Left lung (tissue), 4 donors: ENCODE measurements at regions not wholly inside any gene's neighbourhood (a gene's known extent, or its start where the extent isn't known, plus 50 kb on each side); places are given as distances from the start of the nearest gene placed in this dataset.
A peak's percentile ranks its signal among the peaks of the same experiment; 100 is the strongest.

Source experiments
- ATAC-seq: fragments of 200-7000 bp; cut with Tn5 transposase; one replicate; pipeline ENCODE4 v1.9.1; 2020; ENCODE audit warnings: moderate library complexity
- DNase-seq, 4 donors: peaks; one replicate each; pipeline ENCODE4 v3.0.0-alpha.2; 2013 to 2020
- H3K27ac ChIP-seq, 2 donors: fragments of 200-600 bp; sonication (generic) in 1 of 2; one replicate each; pipeline versions ENCODE4 v1.5.0 to v1.8.0; 2020 to 2021
- H3K27me3 ChIP-seq, 2 donors: fragments of 200-600 bp; sonication (generic) in 1 of 2; one replicate each; pipeline versions ENCODE4 v1.5.0 to v1.8.0; 2020 to 2021
- H3K36me3 ChIP-seq, 2 donors: fragments of 200-600 bp; sonication (generic) in 1 of 2; one replicate each; pipeline versions ENCODE4 v1.5.0 to v1.8.0; 2020 to 2021
- H3K4me1 ChIP-seq, 2 donors: fragments of 200-600 bp; one replicate each; pipeline ENCODE4 v1.8.0; 2021
- H3K4me3 ChIP-seq, 2 donors: fragments of 200-600 bp; sonication (generic) in 1 of 2; one replicate each; pipeline versions ENCODE4 v1.5.0 to v1.8.0; 2020 to 2021; ENCODE audit warnings: mild to moderate bottlenecking in 1 of 2
- H3K9me3 ChIP-seq, 2 donors: fragments of 200-600 bp; sonication (generic) in 1 of 2; one replicate each; pipeline versions ENCODE4 v1.5.0 to v1.8.0; 2020 to 2021
- intact Hi-C, 2 donors: fragments of 100-400 bp; cut with DNase I; formaldehyde crosslinking; loops; one replicate each; pipeline versions ENCODE4 v1.11.2 to v1.14.2; 2022
- TF ChIP-seq, protein P1 (sequence below), 2 donors: fragments of 200-600 bp; sonication (generic) in 1 of 2; IDR thresholded peaks; one replicate each; pipeline versions ENCODE4 v1.5.0 to v1.8.0; 2021; ENCODE audit warnings: antibody characterized with exemption in 2 of 2
- donor health status: DM: no; HTN: yes; CAD: no.
- donor health status: DM: no; HTN: no; CAD: no.

DNA sequence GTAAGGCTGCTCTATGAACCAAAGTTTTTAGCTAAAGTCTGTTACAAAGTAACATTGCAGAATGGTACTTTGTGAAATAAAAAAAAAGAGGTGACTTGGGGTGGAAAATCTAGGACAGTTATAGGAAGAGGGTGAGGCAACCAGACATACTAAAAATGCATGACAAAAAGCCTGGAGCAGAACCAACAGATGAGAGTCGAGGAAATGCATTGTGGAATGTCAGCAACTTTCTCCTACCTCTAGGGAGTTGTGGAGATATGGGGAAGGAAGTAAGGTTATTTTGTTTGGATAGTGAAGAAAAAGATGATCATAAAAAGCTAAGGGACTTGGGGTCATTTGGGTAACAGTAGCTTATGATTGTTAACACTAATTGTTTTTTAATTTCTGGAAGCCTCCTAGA, 295.6 kb downstream of the S1PR1 start:
- TF ChIP-seq, protein P1, sequence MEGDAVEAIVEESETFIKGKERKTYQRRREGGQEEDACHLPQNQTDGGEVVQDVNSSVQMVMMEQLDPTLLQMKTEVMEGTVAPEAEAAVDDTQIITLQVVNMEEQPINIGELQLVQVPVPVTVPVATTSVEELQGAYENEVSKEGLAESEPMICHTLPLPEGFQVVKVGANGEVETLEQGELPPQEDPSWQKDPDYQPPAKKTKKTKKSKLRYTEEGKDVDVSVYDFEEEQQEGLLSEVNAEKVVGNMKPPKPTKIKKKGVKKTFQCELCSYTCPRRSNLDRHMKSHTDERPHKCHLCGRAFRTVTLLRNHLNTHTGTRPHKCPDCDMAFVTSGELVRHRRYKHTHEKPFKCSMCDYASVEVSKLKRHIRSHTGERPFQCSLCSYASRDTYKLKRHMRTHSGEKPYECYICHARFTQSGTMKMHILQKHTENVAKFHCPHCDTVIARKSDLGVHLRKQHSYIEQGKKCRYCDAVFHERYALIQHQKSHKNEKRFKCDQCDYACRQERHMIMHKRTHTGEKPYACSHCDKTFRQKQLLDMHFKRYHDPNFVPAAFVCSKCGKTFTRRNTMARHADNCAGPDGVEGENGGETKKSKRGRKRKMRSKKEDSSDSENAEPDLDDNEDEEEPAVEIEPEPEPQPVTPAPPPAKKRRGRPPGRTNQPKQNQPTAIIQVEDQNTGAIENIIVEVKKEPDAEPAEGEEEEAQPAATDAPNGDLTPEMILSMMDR (IDR thresholded peaks at IDR 0.05): no peak
- intact Hi-C loops: no loop called here
- Histone ChIP-seq H3K27me3 (no peaks in the 10 kb centered on the region), H3K36me3 (no peaks in the 10 kb centered on the region), H3K4me3 (no peak overlapping the region), H3K9me3 (no peaks in the 10 kb centered on the region), H3K27ac (no peak overlapping the region), H3K4me1 (no peaks in the 10 kb centered on the region)
- DNase-seq (no peak), ATAC-seq (no peak)

DNA sequence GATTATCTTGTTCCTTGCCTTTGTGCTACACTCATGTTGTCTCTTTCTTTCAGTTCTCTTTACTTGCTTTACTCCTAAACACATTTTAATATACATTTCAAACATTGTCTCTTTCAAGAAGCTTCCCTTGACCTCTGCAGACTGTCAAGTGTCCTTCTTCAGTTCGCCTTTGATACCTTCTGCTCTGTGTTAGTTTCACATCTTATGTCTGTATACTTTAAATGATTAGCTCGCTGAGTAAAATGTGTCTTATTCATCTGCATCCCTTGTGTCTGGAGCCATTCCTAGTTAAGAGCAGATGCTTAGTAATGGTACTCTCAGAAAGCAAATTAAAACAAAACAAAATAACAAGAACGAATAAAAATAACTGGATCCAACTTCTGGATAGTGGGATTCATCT, 303.3 kb downstream of the S1PR1 start:
- intact Hi-C loops: no loop called here
- TF ChIP-seq, protein P1 (IDR thresholded peaks at IDR 0.05): no peak
- ATAC-seq: no peak

DNA sequence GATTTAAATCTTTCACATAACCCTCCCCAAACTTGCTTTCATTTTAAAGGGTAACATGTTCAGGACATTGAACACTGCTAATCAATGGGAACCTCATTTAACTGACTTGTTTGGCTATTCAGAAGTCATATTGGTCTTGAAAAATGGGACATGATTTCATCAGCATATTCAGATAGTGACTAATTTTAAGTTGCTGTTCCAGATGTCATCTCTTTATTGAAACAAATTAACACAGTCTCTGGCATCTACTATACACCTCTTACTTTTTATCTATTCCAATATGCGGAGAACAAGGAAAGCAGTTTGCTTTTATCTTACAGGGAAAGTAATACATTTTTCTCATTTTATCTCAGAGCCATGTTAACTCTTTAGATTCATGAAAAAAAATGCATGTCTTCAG, 310.1 kb downstream of the S1PR1 start:
- TF ChIP-seq, protein P1 (IDR thresholded peaks at IDR 0.05): no peak
- Histone ChIP-seq H3K27ac (no peak overlapping the region), H3K4me1 (no peaks in the 10 kb centered on the region), H3K27me3 (no peaks in the 10 kb centered on the region), H3K9me3 (no peaks in the 10 kb centered on the region), H3K4me3 (no peak overlapping the region), H3K36me3 (no peaks in the 10 kb centered on the region)
- ATAC-seq (no peak), DNase-seq (no peak)
- intact Hi-C loops: no loop called here

More for the DNA sequence above, 303.3 kb downstream of the S1PR1 start:
- H3K4me1 ChIP-seq: no peaks in the 10 kb centered on the region
- no peak overlapping the region for H3K4me3 ChIP-seq
- no peak overlapping the region for H3K27ac ChIP-seq
- no peaks in the 10 kb centered on the region for H3K36me3 ChIP-seq
- no peak for DNase-seq
- H3K27me3 ChIP-seq: no peaks in the 10 kb centered on the region
- H3K9me3 ChIP-seq: no peaks in the 10 kb centered on the region

DNA sequence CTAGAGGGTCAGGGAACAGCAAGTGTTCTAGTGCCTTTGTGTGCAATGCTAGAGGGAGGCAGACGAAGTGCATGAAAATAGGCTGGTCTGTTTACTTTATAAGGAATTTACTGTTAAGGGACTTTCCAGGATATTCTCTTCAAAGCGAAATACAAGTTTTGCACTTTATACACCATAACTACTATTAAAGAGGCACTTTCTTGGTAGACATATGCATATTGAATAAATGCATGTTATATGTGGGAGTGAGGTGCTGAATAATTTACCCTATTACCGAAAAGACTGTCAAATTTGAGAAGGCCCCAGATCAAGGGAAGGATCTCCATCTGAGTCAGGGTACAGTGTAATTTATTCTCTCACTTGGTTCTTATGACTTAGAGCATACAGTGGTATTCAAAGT, 310.5 kb downstream of the S1PR1 start:
- Histone ChIP-seq H3K27me3 (no peaks in the 10 kb centered on the region), H3K4me1 (no peaks in the 10 kb centered on the region), H3K27ac (no peak overlapping the region), H3K9me3 (no peaks in the 10 kb centered on the region), H3K36me3 (no peaks in the 10 kb centered on the region), H3K4me3 (no peak overlapping the region)
- ATAC-seq: peak; percentile 57
- DNase-seq: no peak
- intact Hi-C loops: no loop called here
- TF ChIP-seq, protein P1 (IDR thresholded peaks at IDR 0.05): no peak

DNA sequence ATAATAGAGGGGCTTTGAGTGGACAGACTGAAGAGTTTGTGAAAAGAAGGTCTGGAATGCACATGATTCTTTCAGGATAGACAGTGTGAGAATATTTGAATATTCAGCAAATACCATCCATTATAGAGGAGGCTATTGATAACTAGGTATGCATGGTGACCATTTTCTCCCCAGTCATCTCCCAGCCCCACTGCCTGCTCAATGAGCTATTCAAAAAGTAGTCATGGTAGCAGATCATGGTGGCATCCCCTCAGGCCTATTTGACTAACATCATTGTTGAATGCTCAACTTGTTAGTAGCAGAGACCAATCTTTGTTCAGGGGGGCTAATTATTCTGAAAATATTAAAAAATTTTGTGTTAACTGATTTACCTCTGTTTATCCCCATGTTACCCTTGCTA, 311.6 kb downstream of the S1PR1 start:
- no peak overlapping the region for H3K4me3 ChIP-seq
- H3K9me3 ChIP-seq: no peaks in the 10 kb centered on the region
- H3K4me1 ChIP-seq: no peaks in the 10 kb centered on the region
- H3K27me3 ChIP-seq: no peaks in the 10 kb centered on the region
- no peak overlapping the region for H3K27ac ChIP-seq
- DNase-seq (no peak), ATAC-seq (no peak)
- intact Hi-C loops: no loop called here
- no peaks in the 10 kb centered on the region for H3K36me3 ChIP-seq
- TF ChIP-seq, protein P1 (IDR thresholded peaks at IDR 0.05): no peak
